ENCODE measurements at regions not wholly inside any gene's neighbourhood (a gene's known extent, or its start where the extent isn't known, plus 50 kb on each side); places are given as distances from the start of the nearest gene placed in this dataset.

DNA sequence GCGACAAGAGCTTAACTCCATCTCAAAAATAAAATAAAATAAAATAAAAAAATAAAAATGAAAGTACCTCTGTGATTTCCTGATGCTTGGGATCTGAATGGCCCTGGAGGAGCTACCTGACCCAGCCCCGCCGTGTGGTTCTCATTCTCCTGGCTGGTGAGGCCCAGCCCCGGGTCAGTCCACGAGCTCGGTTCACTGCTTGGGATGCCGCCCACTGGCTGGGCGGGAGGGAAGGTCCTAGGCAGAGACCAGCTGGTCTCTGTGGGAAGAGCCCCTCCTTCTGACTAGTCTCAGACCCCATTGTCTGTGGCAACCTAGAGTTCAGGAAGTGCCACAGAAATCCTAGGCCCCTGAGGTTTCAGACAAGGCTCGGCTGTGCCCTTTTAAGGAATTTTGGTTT is 55.1 kb upstream of the DLGAP1 start:
- no peak for DNase-seq (ENCODE audit: low spot score in 2 of 2)
- no peaks in the 10 kb centered on the region for H3K36me3 Mint-ChIP-seq
- no peak for ATAC-seq
- H3K9me3 Mint-ChIP-seq = peaks cover 6 to 9% of the 10 kb centered on the region in 2 donors
- no peak overlapping the region for H3K27ac Mint-ChIP-seq

Measured in activated naive CD4-positive, alpha-beta T cell treated with anti-CD3 and anti-CD28 coated beads, Interleukin-2, amount 50 U/mL, for 72 hours (primary cell).